CD14-positive monocyte (primary cell): ENCODE measurements at regions not wholly inside any gene's neighbourhood (a gene's known extent, or its start where the extent isn't known, plus 50 kb on each side); places are given as distances from the start of the nearest gene placed in this dataset.

ENCODE experiments used
- DNase-seq, 3 donors: peaks; one replicate each; pipeline ENCODE4 v3.0.0-alpha.2; 2011 to 2022
- H2AFZ ChIP-seq: 2 replicates; pipeline ENCODE4 v1.6.0; 2012; ENCODE audit warnings: mild to moderate bottlenecking, low read depth, low read length, inconsistent platforms; ENCODE audit not compliant: insufficient read depth, poor library complexity, severe bottlenecking
- H3K27ac ChIP-seq, 2 donors: 1 replicate in 1 of 2; 2 replicates in 1 of 2; pipeline ENCODE4 v1.5.1; 2012 to 2013; ENCODE audit warnings: low read length in 2 of 2, control low read depth in 1 of 2, inconsistent platforms in 1 of 2, low read depth in 1 of 2, mild to moderate bottlenecking in 1 of 2
- H3K27me3 ChIP-seq, 2 donors: one replicate each; pipeline versions ENCODE4 v1.6.0 to v1.6.1; 2011 to 2013; ENCODE audit warnings: low read length in 2 of 2; ENCODE audit not compliant: control insufficient read depth in 2 of 2, insufficient read depth in 2 of 2
- H3K36me3 ChIP-seq, 2 donors: replicated peaks in 1 of 2; 1 replicate in 1 of 2; 2 replicates in 1 of 2; pipeline versions ENCODE4 v1.5.1 to v1.6.1; 2012 to 2013; ENCODE audit warnings: low read length in 2 of 2, control low read depth in 1 of 2, inconsistent platforms in 1 of 2, mild to moderate bottlenecking in 1 of 2; ENCODE audit not compliant: insufficient read depth in 2 of 2, control insufficient read depth in 1 of 2
- H3K4me1 ChIP-seq, 2 donors: 1 replicate in 1 of 2; 2 replicates in 1 of 2; pipeline versions ENCODE4 v1.5.1 to v1.6.1; 2012 to 2013; ENCODE audit warnings: low read length in 2 of 2, control low read depth in 1 of 2, inconsistent platforms in 1 of 2, mild to moderate bottlenecking in 1 of 2, moderate library complexity in 1 of 2; ENCODE audit not compliant: insufficient read depth in 2 of 2, control insufficient read depth in 1 of 2
- H3K4me2 ChIP-seq: replicated peaks from 2 replicates; pipeline ENCODE3; 2012; ENCODE audit warnings: low read length, moderate library complexity, mild to moderate bottlenecking; ENCODE audit not compliant: poor library complexity, severe bottlenecking; ENCODE audit errors: extremely low read depth
- H3K4me3 ChIP-seq, 3 experiments: fragments of 200-600 bp in 1 of 3; sonication (generic) in 1 of 3; replicated peaks in 1 of 3; 1 replicate in 2 of 3; 2 replicates in 1 of 3; pipeline ENCODE4 v1.5.1; 2011 to 2013; ENCODE audit warnings: low read length in 3 of 3, mild to moderate bottlenecking in 3 of 3, control low read depth in 2 of 3, low read depth in 2 of 3, inconsistent platforms in 1 of 3, moderate library complexity in 1 of 3
- H3K79me2 ChIP-seq: 2 replicates; pipeline ENCODE4 v1.6.0; 2012; ENCODE audit warnings: mild to moderate bottlenecking, control low read depth, inconsistent platforms, low read length, moderate library complexity; ENCODE audit not compliant: insufficient read depth
- H3K9ac ChIP-seq: 2 replicates; pipeline ENCODE4 v1.6.0; 2017; ENCODE audit warnings: low read length, mild to moderate bottlenecking; ENCODE audit not compliant: insufficient read depth, poor library complexity, severe bottlenecking
- H3K9me3 ChIP-seq, 2 donors: replicated peaks in 1 of 2; 1 replicate in 1 of 2; 2 replicates in 1 of 2; pipeline versions ENCODE4 v1.5.1 to v1.6.1; 2012 to 2013; ENCODE audit warnings: low read length in 2 of 2, control low read depth in 1 of 2; ENCODE audit not compliant: control insufficient read depth in 1 of 2, insufficient read depth in 1 of 2
- H4K20me1 ChIP-seq: 2 replicates; pipeline ENCODE4 v1.6.0; 2012; ENCODE audit warnings: mild to moderate bottlenecking, low read length, control low read depth, moderate library complexity; ENCODE audit not compliant: insufficient read depth
- H3K27ac Mint-ChIP-seq, 7 donors: one replicate each; pipeline ENCODE4 v1.8.0; 2020; ENCODE audit warnings: mild to moderate bottlenecking in 7 of 7, mixed read lengths in 7 of 7, moderate library complexity in 6 of 7, inconsistent platforms in 2 of 7
- H3K27me3 Mint-ChIP-seq, 3 donors: one replicate each; pipeline ENCODE4 v1.8.0; 2021 to 2022; ENCODE audit warnings: low read depth in 3 of 3, mild to moderate bottlenecking in 3 of 3, mixed read lengths in 3 of 3, moderate library complexity in 3 of 3, inconsistent platforms in 1 of 3
- H3K36me3 Mint-ChIP-seq, 2 donors: one replicate each; pipeline ENCODE4 v1.8.0; 2020; ENCODE audit warnings: mixed read lengths in 2 of 2, inconsistent platforms in 1 of 2, mild to moderate bottlenecking in 1 of 2
- H3K4me1 Mint-ChIP-seq: one replicate; pipeline ENCODE4 v1.8.0; 2020; ENCODE audit warnings: mild to moderate bottlenecking, mixed read lengths
- H3K4me3 Mint-ChIP-seq, 2 donors: one replicate each; pipeline ENCODE4 v1.8.0; 2020; ENCODE audit warnings: mild to moderate bottlenecking in 2 of 2, mixed read lengths in 2 of 2, moderate library complexity in 1 of 2
- H3K9me3 Mint-ChIP-seq, 7 donors: one replicate each; pipeline ENCODE4 v1.8.0; 2020 to 2022; ENCODE audit warnings: mixed read lengths in 7 of 7, mild to moderate bottlenecking in 6 of 7, moderate library complexity in 6 of 7, inconsistent platforms in 2 of 7
- CTCF ChIP-seq: fragments of 200-600 bp; IDR thresholded peaks from one replicate; pipeline ENCODE4 v1.8.0; 2022; ENCODE audit warnings: antibody characterized with exemption, mild to moderate bottlenecking
- WGBS: methylation state at CpG from one replicate; pipeline ENCODE4 v1.1.5; 2013; ENCODE audit warnings: missing lambda C conversion rate; ENCODE audit not compliant: insufficient coverage; 5-methylcytosine and 5-hydroxymethylcytosine counted together
- intact Hi-C, 2 donors: fragments of 100-400 bp; cut with micrococcal nuclease; formaldehyde crosslinking; loops; one replicate each; pipeline versions ENCODE4 v1.15.0 to v1.15.1; 2023

GRCh38 chr16:35452471-35452870 lies 1993.1 kb downstream of the TP53TG3F start:
- H3K9ac ChIP-seq, result no peak overlapping the region
- TF ChIP-seq CTCF, result no peak
- Mint-ChIP-seq H3K4me3 (no peak overlapping the region), H3K27me3 (peaks cover 0 to 2% (median 0%) of the 10 kb centered on the region in 3 donors), H3K36me3 (no peaks in the 10 kb centered on the region), H3K9me3 (peaks cover 19 to 79% (median 50%) of the 10 kb centered on the region in 7 donors), H3K27ac (no peak overlapping the region), H3K4me1 (no peaks in the 10 kb centered on the region)
- intact Hi-C loops, result no loop called here
- no peak overlapping the region for H3K27ac ChIP-seq
- no peaks in the 10 kb centered on the region for H3K36me3 ChIP-seq
- no peaks in the 10 kb centered on the region for H3K79me2 ChIP-seq
- no peaks in the 10 kb centered on the region for H3K27me3 ChIP-seq
- H3K9me3 ChIP-seq, result peaks cover 80 to 95% of the 10 kb centered on the region in 2 donors
- no peaks in the 10 kb centered on the region for H4K20me1 ChIP-seq
- WGBS, result 74% methylated on average over 13 of the region's 13 CpGs
- no peak for DNase-seq
- no peak overlapping the region for H2AFZ ChIP-seq
- no peak overlapping the region for H3K4me2 ChIP-seq
- no peaks in the 10 kb centered on the region for H3K4me1 ChIP-seq
- H3K4me3 ChIP-seq, result no peak overlapping the region

GRCh38 chr16:35463358-35463757 lies 2003.9 kb downstream of the TP53TG3F start:
- Histone ChIP-seq H3K9ac (no peak overlapping the region), H2AFZ (no peak overlapping the region), H3K9me3 (peaks cover 35 to 42% of the 10 kb centered on the region in 2 donors), H4K20me1 (no peaks in the 10 kb centered on the region), H3K27me3 (no peaks in the 10 kb centered on the region), H3K79me2 (no peaks in the 10 kb centered on the region), H3K4me2 (no peak overlapping the region), H3K4me3 (no peak overlapping the region), H3K4me1 (no peaks in the 10 kb centered on the region), H3K36me3 (no peaks in the 10 kb centered on the region), H3K27ac (no peak overlapping the region)
- no peak overlapping the region for H3K4me3 Mint-ChIP-seq
- DNase-seq, result no peak
- peaks cover 0 to 1% (median 0%) of the 10 kb centered on the region in 3 donors for H3K27me3 Mint-ChIP-seq
- TF ChIP-seq CTCF, result no peak
- no peaks in the 10 kb centered on the region for H3K36me3 Mint-ChIP-seq
- no peak overlapping the region for H3K27ac Mint-ChIP-seq
- no peaks in the 10 kb centered on the region for H3K4me1 Mint-ChIP-seq
- peaks cover 5 to 30% (median 9%) of the 10 kb centered on the region in 7 donors for H3K9me3 Mint-ChIP-seq
- intact Hi-C loops, result no loop called here
- WGBS, result no CpG with 5 or more reads among the region's 1 CpG
